A549 (cell line): ENCODE measurements at regions not wholly inside any gene's neighbourhood (a gene's known extent, or its start where the extent isn't known, plus 50 kb on each side); places are given as distances from the start of the nearest gene placed in this dataset.

Experiments
- ATAC-seq, 2 experiments: fragments of 200-7000 bp in 1 of 2; fragments of >200 bp in 1 of 2; cut with Nextera tagmentation in 1 of 2; cut with Tn5 transposase in 1 of 2; 3 replicates each; pipeline versions ENCODE4 v1.8.0 to v1.9.1; 2018 to 2020; ENCODE audit warnings: mild to moderate bottlenecking in 1 of 2, moderate library complexity in 1 of 2
- CTCF ChIA-PET: fragments of 300-600 bp; sonication (Branson Sonifier 250); formaldehyde crosslinking; extraction: SDS; loops from one replicate; lab custom pipeline; 2021; ENCODE audit warnings: antibody characterized with exemption, inconsistent platforms; lab: Yijun Ruan, JAX
- POLR2A ChIA-PET: fragments of 350-600 bp; formaldehyde crosslinking; extraction: SDS; loops from one replicate; lab custom pipeline; 2021; ENCODE audit warnings: antibody characterized with exemption, inconsistent platforms; lab: Yijun Ruan, JAX
- DNase-seq, 2 experiments: peaks; one replicate each; pipeline versions ENCODE4 v3.0.0 to v3.0.0-alpha.2; 2011 to 2016; ENCODE audit warnings: low read depth in 1 of 2, low spot score in 1 of 2
- FAIRE-seq: peaks from 2 replicates; lab custom pipeline; 2011; peaks lifted over from hg19 to GRCh38; lab: Jason Lieb, UNC
- H3K27ac ChIP-seq, 2 experiments: fragments of >200 bp; sonication (Bioruptor Twin); formaldehyde crosslinking; 3 replicates each; pipeline ENCODE4 v1.5.1; 2016 to 2017
- H3K4me1 ChIP-seq: fragments of >200 bp; sonication (Bioruptor Twin); formaldehyde crosslinking; 3 replicates; pipeline ENCODE4 v1.6.1; 2016
- H3K4me2 ChIP-seq: fragments of >200 bp; sonication (Bioruptor Twin); formaldehyde crosslinking; 3 replicates; pipeline ENCODE4 v1.6.1; 2016
- H3K4me3 ChIP-seq: fragments of >200 bp; sonication (Bioruptor Twin); formaldehyde crosslinking; 3 replicates; pipeline ENCODE4 v1.5.1; 2016
- H3K9me3 ChIP-seq: fragments of >200 bp; sonication (Bioruptor Twin); formaldehyde crosslinking; 3 replicates; pipeline ENCODE4 v1.6.1; 2016
- CBX2 ChIP-seq: fragments of 200-600 bp; sonication (generic); IDR thresholded peaks from 2 replicates; pipeline ENCODE4 v1.6.1; 2016; ENCODE audit warnings: low read depth, mild to moderate bottlenecking, borderline replicate concordance
- CEBPB ChIP-seq, 2 experiments: fragments of >200 bp in 1 of 2; sonication (Bioruptor Twin) in 1 of 2; formaldehyde crosslinking in 1 of 2; IDR thresholded peaks; 2 replicates each; pipeline ENCODE4 v1.6.1; 2012 to 2016
- CTCF ChIP-seq: fragments of >200 bp; sonication (Bioruptor Twin); formaldehyde crosslinking; IDR thresholded peaks from 3 replicates; pipeline ENCODE4 v1.5.1; 2016
- EHF ChIP-seq: fragments of 250-450 bp; sonication (Bioruptor Pico); IDR thresholded peaks from 2 replicates; pipeline ENCODE4 v1.5.0; 2020; ENCODE audit warnings: mild to moderate bottlenecking
- ELK1 ChIP-seq: fragments of 150-350 bp; IDR thresholded peaks from 2 replicates; pipeline ENCODE4 v1.6.1; 2014; ENCODE audit warnings: low read depth, mild to moderate bottlenecking, low read length
- ESRRA ChIP-seq: fragments of 150-350 bp; IDR thresholded peaks from 2 replicates; pipeline ENCODE4 v1.6.1; 2014; ENCODE audit warnings: mild to moderate bottlenecking, low read length, borderline replicate concordance
- FOSB ChIP-seq: fragments of 250-450 bp; sonication (Bioruptor Pico); IDR thresholded peaks from 2 replicates; pipeline ENCODE4 v1.5.0; 2020; ENCODE audit warnings: mild to moderate bottlenecking, moderate library complexity
- GATA3 ChIP-seq: IDR thresholded peaks from 2 replicates; pipeline ENCODE4 v1.6.1; 2012; ENCODE audit warnings: borderline replicate concordance
- HES2 ChIP-seq: fragments of >200 bp; sonication (Bioruptor Twin); formaldehyde crosslinking; IDR thresholded peaks from 2 replicates; pipeline ENCODE4 v1.6.1; 2016
- HEYL ChIP-seq: fragments of 250-450 bp; sonication (Bioruptor Pico); IDR thresholded peaks from 2 replicates; pipeline ENCODE4 v1.8.0; 2021; ENCODE audit warnings: mild to moderate bottlenecking, moderate library complexity
- HOXB13 ChIP-seq: fragments of 250-450 bp; sonication (Bioruptor Pico); IDR thresholded peaks from 2 replicates; pipeline ENCODE4 v1.5.0; 2020; ENCODE audit warnings: low read depth, mild to moderate bottlenecking, moderate library complexity
- JUNB ChIP-seq: fragments of >200 bp; sonication (Bioruptor Twin); formaldehyde crosslinking; IDR thresholded peaks from 2 replicates; pipeline ENCODE4 v1.6.1; 2016
- KDM1A ChIP-seq: fragments of 200-600 bp; sonication (generic); IDR thresholded peaks from 2 replicates; pipeline ENCODE4 v1.6.1; 2016; ENCODE audit warnings: low read depth, mild to moderate bottlenecking
- MAX ChIP-seq: IDR thresholded peaks from 2 replicates; pipeline ENCODE4 v1.6.1; 2012
- MAZ ChIP-seq: fragments of 150-350 bp; IDR thresholded peaks from 2 replicates; pipeline ENCODE4 v1.6.1; 2014; ENCODE audit warnings: antibody characterized with exemption, low read depth, low read length, borderline replicate concordance
- NR3C1 ChIP-seq: fragments of >200 bp; sonication (Bioruptor Twin); formaldehyde crosslinking; IDR thresholded peaks from 3 replicates; pipeline ENCODE4 v1.6.1; 2017
- PBX3 ChIP-seq: IDR thresholded peaks from 2 replicates; pipeline ENCODE4 v1.6.1; 2012
- PHF8 ChIP-seq: fragments of 200-600 bp; sonication (generic); IDR thresholded peaks from 2 replicates; pipeline ENCODE4 v1.6.1; 2016; ENCODE audit warnings: low read depth, mild to moderate bottlenecking, antibody characterized with exemption, moderate library complexity, borderline replicate concordance
- POLR2A ChIP-seq: IDR thresholded peaks from 2 replicates; pipeline ENCODE4 v1.6.1; 2012; ENCODE audit warnings: mild to moderate bottlenecking, low read length
- POLR2AphosphoS2 ChIP-seq: conservative IDR thresholded peaks from 2 replicates; pipeline ENCODE4 v1.6.1; 2012; ENCODE audit warnings: low read length, improper control_type of control experiment, inconsistent platforms
- RAD21 ChIP-seq, 2 experiments: fragments of >200 bp in 1 of 2; sonication (Bioruptor Twin) in 1 of 2; formaldehyde crosslinking in 1 of 2; IDR thresholded peaks in 1 of 2; conservative IDR thresholded peaks in 1 of 2; 2 replicates in 1 of 2; 3 replicates in 1 of 2; pipeline ENCODE4 v1.6.1; 2012 to 2018; ENCODE audit warnings: inconsistent platforms in 1 of 2
- RARB ChIP-seq: fragments of 250-450 bp; sonication (Bioruptor Pico); IDR thresholded peaks from 2 replicates; pipeline ENCODE4 v1.8.0; 2021; ENCODE audit warnings: mild to moderate bottlenecking, moderate library complexity
- RCOR1 ChIP-seq: fragments of 150-350 bp; IDR thresholded peaks from 2 replicates; pipeline ENCODE4 v1.6.1; 2014; ENCODE audit warnings: antibody characterized with exemption, low read length, low read depth
- SMC3 ChIP-seq: fragments of >200 bp; sonication (Bioruptor Twin); formaldehyde crosslinking; IDR thresholded peaks from 3 replicates; pipeline ENCODE4 v1.6.1; 2018; ENCODE audit warnings: inconsistent platforms
- USF2 ChIP-seq: fragments of 450-650 bp; IDR thresholded peaks from 2 replicates; pipeline ENCODE4 v1.6.1; 2014; ENCODE audit warnings: antibody characterized with exemption
- WGBS: methylation state at CpG from one replicate; pipeline ENCODE4 v1.1.6; 2017; ENCODE audit errors: missing lambda C conversion rate; 5-methylcytosine and 5-hydroxymethylcytosine counted together

GRCh38 chr1:103959565-103959964 is 209.9 kb downstream of the AMY1C start:
- no peak overlapping the region for H3K4me2 ChIP-seq
- no peaks in the 10 kb centered on the region for H3K9me3 ChIP-seq
- no peak for ATAC-seq
- H3K27ac ChIP-seq = no peak overlapping the region
- FAIRE-seq = no peak
- no peak overlapping the region for H3K4me3 ChIP-seq
- TF ChIP-seq RARB = no peak
- TF ChIP-seq POLR2A = no peak
- no peak for TF ChIP-seq HOXB13
- TF ChIP-seq FOSB (CRISPR knock-in tag) = no peak
- no peak for TF ChIP-seq HEYL
- no peak for TF ChIP-seq MAX
- no peak for TF ChIP-seq ELK1
- WGBS = 4% methylated on average over 3 of the region's 4 CpGs
- POLR2A ChIA-PET = no interaction called here
- no peak for DNase-seq
- CTCF ChIA-PET = no interaction called here
- no peaks in the 10 kb centered on the region for H3K4me1 ChIP-seq

GRCh38 chr1:103960045-103960444 is 210.3 kb downstream of the AMY1C start:
- ChIA-PET POLR2A (no interaction called here), CTCF (no interaction called here)
- WGBS = 33% methylated on average over 2 of the region's 3 CpGs
- FAIRE-seq (no peak), DNase-seq (no peak), ATAC-seq (no peak)
- Histone ChIP-seq H3K27ac (no peak overlapping the region), H3K9me3 (no peaks in the 10 kb centered on the region), H3K4me2 (no peak overlapping the region), H3K4me1 (no peaks in the 10 kb centered on the region), H3K4me3 (no peak overlapping the region)
- TF ChIP-seq RCOR1 (no peak), FOSB (CRISPR knock-in tag) (no peak), HEYL (no peak), JUNB (no peak), GATA3 (no peak), RAD21 (conservative IDR thresholded peaks at IDR 0.05 in 1 of 2, IDR thresholded peaks at IDR 0.05 in 1 of 2) (no peak), NR3C1 (no peak), ESRRA (no peak), POLR2A (no peak)

GRCh38 chr1:103960710-103961109 is 211.0 kb downstream of the AMY1C start:
- H3K27ac ChIP-seq = no peak overlapping the region
- H3K9me3 ChIP-seq = no peaks in the 10 kb centered on the region
- ChIA-PET CTCF (no interaction called here), POLR2A (no interaction called here)
- 0% methylated on average over 1 of the region's 6 CpGs for WGBS
- H3K4me1 ChIP-seq = no peaks in the 10 kb centered on the region
- H3K4me3 ChIP-seq = no peak overlapping the region
- H3K4me2 ChIP-seq = no peak overlapping the region
- ATAC-seq (no peak), DNase-seq (no peak), FAIRE-seq (no peak)
- no peak for TF ChIP-seq PBX3
- no peak for TF ChIP-seq POLR2AphosphoS2
- no peak for TF ChIP-seq HEYL
- no peak for TF ChIP-seq USF2
- TF ChIP-seq RCOR1 = no peak
- TF ChIP-seq HOXB13 = no peak
- TF ChIP-seq RAD21 (conservative IDR thresholded peaks at IDR 0.05 in 1 of 2, IDR thresholded peaks at IDR 0.05 in 1 of 2) = no peak
- TF ChIP-seq MAZ = no peak
- TF ChIP-seq EHF (CRISPR knock-in tag) = no peak
- no peak for TF ChIP-seq CBX2
- TF ChIP-seq SMC3 = no peak
- no peak for TF ChIP-seq HES2
- no peak for TF ChIP-seq KDM1A
- no peak for TF ChIP-seq CEBPB (IDR thresholded peaks at IDR 0.05)
- TF ChIP-seq CTCF = no peak
- no peak for TF ChIP-seq PHF8
